Left ventricle myocardium superior (tissue), 1 donor: ENCODE measurements at regions not wholly inside any gene's neighbourhood (a gene's known extent, or its start where the extent isn't known, plus 50 kb on each side); places are given as distances from the start of the nearest gene placed in this dataset.

Experiments
- ATAC-seq: fragments of 200-7000 bp; cut with Tn5 transposase; one replicate; pipeline ENCODE4 v1.9.1; 2020; ENCODE audit warnings: mild to moderate bottlenecking, moderate library complexity
- DNase-seq: peaks from one replicate; pipeline ENCODE4 v3.0.0-alpha.2; 2020
- intact Hi-C: fragments of 100-400 bp; cut with micrococcal nuclease; formaldehyde crosslinking; loops from one replicate; pipeline ENCODE4 v1.11.0; 2022
- donor health status: DM: no; HTN: yes; CAD: no; lungs with severe emphysema.

- no peak for DNase-seq
- intact Hi-C loops: no loop called here
- ATAC-seq: no peak
Measured at GRCh38 chr15:70313099-70314017, 215.6 kb upstream of the TLE3 start.

- no peak for ATAC-seq
- intact Hi-C loops: no loop called here
Measured at GRCh38 chr15:70311821-70312220, 214.1 kb upstream of the TLE3 start.

GRCh38 chr15:70309716-70310115 is 212.0 kb upstream of the TLE3 start:
- ATAC-seq: no peak
- intact Hi-C loops: no loop called here
- DNase-seq: no peak

More at GRCh38 chr15:70311821-70312220, 214.1 kb upstream of the TLE3 start:
- no peak for DNase-seq

- intact Hi-C loops: no loop called here
- no peak for DNase-seq
- no peak for ATAC-seq
Measured at GRCh38 chr15:70308735-70309434, 211.2 kb upstream of the TLE3 start.

- ATAC-seq (no peak), DNase-seq (no peak)
- intact Hi-C loops: no loop called here
Measured at GRCh38 chr15:70308011-70308734, 210.5 kb upstream of the TLE3 start.

- DNase-seq: no peak
- no peak for ATAC-seq
- intact Hi-C loops: no loop called here
Measured at GRCh38 chr15:70306582-70306981, 208.9 kb upstream of the TLE3 start.

- DNase-seq (no peak), ATAC-seq (no peak)
- intact Hi-C loops: no loop called here
Measured at GRCh38 chr15:70306081-70306480, 208.4 kb upstream of the TLE3 start.

- intact Hi-C loops: no loop called here
- DNase-seq (no peak), ATAC-seq (no peak)
Measured at GRCh38 chr15:70303981-70304380, 206.3 kb upstream of the TLE3 start.

GRCh38 chr15:70302360-70302759 is 204.6 kb upstream of the TLE3 start:
- intact Hi-C loops: no loop called here
- DNase-seq (no peak), ATAC-seq (no peak)

GRCh38 chr15:70301396-70301795 is 203.7 kb upstream of the TLE3 start:
- ATAC-seq: no peak
- DNase-seq: no peak
- intact Hi-C loops: no loop called here

GRCh38 chr15:70299931-70300869 is 202.5 kb upstream of the TLE3 start:
- DNase-seq (no peak), ATAC-seq (no peak)
- intact Hi-C loops: no loop called here

- intact Hi-C loops: no loop called here
- ATAC-seq (no peak), DNase-seq (no peak)
Measured at GRCh38 chr15:70297465-70298058, 199.8 kb upstream of the TLE3 start.

- no peak for ATAC-seq
- intact Hi-C loops: no loop called here
- no peak for DNase-seq
Measured at GRCh38 chr15:70294731-70295305, 197.1 kb upstream of the TLE3 start.

GRCh38 chr15:70293591-70294470 is 196.1 kb upstream of the TLE3 start:
- intact Hi-C loops: no loop called here
- ATAC-seq: no peak
- no peak for DNase-seq

GRCh38 chr15:70293138-70293537 is 195.4 kb upstream of the TLE3 start:
- no peak for ATAC-seq
- no peak for DNase-seq
- intact Hi-C loops: no loop called here

GRCh38 chr15:70292076-70292760 is 194.5 kb upstream of the TLE3 start:
- no peak for DNase-seq
- intact Hi-C loops: no loop called here
- peak; percentile 12 for ATAC-seq
